Mucosa of rectum (tissue), 2 donors: ENCODE measurements at regions not wholly inside any gene's neighbourhood (a gene's known extent, or its start where the extent isn't known, plus 50 kb on each side); places are given as distances from the start of the nearest gene placed in this dataset.

Experiments used
- H3K27ac ChIP-seq, 2 donors: one replicate each; pipeline ENCODE4 v1.7.0; 2013; ENCODE audit warnings: inconsistent platforms in 2 of 2, low read depth in 2 of 2, low read length in 2 of 2
- H3K27me3 ChIP-seq, 2 donors: one replicate each; pipeline ENCODE4 v1.7.0; 2013; ENCODE audit warnings: low read length in 2 of 2; ENCODE audit not compliant: control insufficient read depth in 2 of 2, insufficient read depth in 2 of 2
- H3K36me3 ChIP-seq, 2 donors: one replicate each; pipeline ENCODE4 v1.7.0; 2013; ENCODE audit warnings: low read length in 2 of 2; ENCODE audit not compliant: control insufficient read depth in 2 of 2, insufficient read depth in 2 of 2
- H3K4me1 ChIP-seq, 2 donors: one replicate each; pipeline ENCODE4 v1.7.0; 2013; ENCODE audit warnings: low read length in 2 of 2, mild to moderate bottlenecking in 1 of 2; ENCODE audit not compliant: control insufficient read depth in 2 of 2, insufficient read depth in 2 of 2
- H3K4me3 ChIP-seq, 2 donors: one replicate each; pipeline ENCODE4 v1.7.0; 2013; ENCODE audit warnings: low read length in 2 of 2
- H3K9ac ChIP-seq, 2 donors: one replicate each; pipeline ENCODE4 v1.7.0; 2013; ENCODE audit warnings: low read length in 2 of 2, low read depth in 1 of 2, mild to moderate bottlenecking in 1 of 2
- H3K9me3 ChIP-seq, 2 donors: one replicate each; pipeline ENCODE4 v1.7.0; 2013; ENCODE audit warnings: low read length in 2 of 2; ENCODE audit not compliant: control insufficient read depth in 2 of 2
- donor health status: healthy.
- donor health status: Normal muscosa, but diverticular disease.

GRCh38 chr4:32192991-32193390 lies 1472.8 kb downstream of the PCDH7 start:
- Histone ChIP-seq H3K36me3 (no peaks in the 10 kb centered on the region), H3K4me3 (no peak overlapping the region), H3K27me3 (no peaks in the 10 kb centered on the region), H3K27ac (no peak overlapping the region), H3K9ac (no peak overlapping the region), H3K4me1 (no peaks in the 10 kb centered on the region), H3K9me3 (no peaks in the 10 kb centered on the region)

- no peaks in the 10 kb centered on the region for H3K27me3 ChIP-seq
- H3K27ac ChIP-seq, result no peak overlapping the region
- H3K36me3 ChIP-seq, result no peaks in the 10 kb centered on the region
These were observed 1477.0 kb downstream of the PCDH7 start for GRCh38 chr4:32196950-32197688.

GRCh38 chr4:32199639-32200038 lies 1479.5 kb downstream of the PCDH7 start:
- no peak overlapping the region for H3K9ac ChIP-seq
- H3K4me1 ChIP-seq, result no peaks in the 10 kb centered on the region
- no peaks in the 10 kb centered on the region for H3K36me3 ChIP-seq
- no peak overlapping the region for H3K27ac ChIP-seq
- no peaks in the 10 kb centered on the region for H3K9me3 ChIP-seq
- no peak overlapping the region for H3K4me3 ChIP-seq
- no peaks in the 10 kb centered on the region for H3K27me3 ChIP-seq

More at GRCh38 chr4:32196950-32197688, 1477.0 kb downstream of the PCDH7 start:
- Histone ChIP-seq H3K9ac (no peak overlapping the region), H3K9me3 (no peaks in the 10 kb centered on the region), H3K4me1 (no peaks in the 10 kb centered on the region), H3K4me3 (no peak overlapping the region)

GRCh38 chr4:32203340-32203739 lies 1483.2 kb downstream of the PCDH7 start:
- H3K9me3 ChIP-seq, result no peaks in the 10 kb centered on the region
- no peak overlapping the region for H3K27ac ChIP-seq
- no peaks in the 10 kb centered on the region for H3K4me1 ChIP-seq
- no peak overlapping the region for H3K9ac ChIP-seq
- no peaks in the 10 kb centered on the region for H3K27me3 ChIP-seq
- no peaks in the 10 kb centered on the region for H3K36me3 ChIP-seq
- no peak overlapping the region for H3K4me3 ChIP-seq

GRCh38 chr4:32206756-32207155 lies 1486.6 kb downstream of the PCDH7 start:
- no peaks in the 10 kb centered on the region for H3K4me1 ChIP-seq
- no peaks in the 10 kb centered on the region for H3K36me3 ChIP-seq
- H3K9ac ChIP-seq, result no peak overlapping the region
- H3K27me3 ChIP-seq, result no peaks in the 10 kb centered on the region
- H3K9me3 ChIP-seq, result no peaks in the 10 kb centered on the region
- H3K4me3 ChIP-seq, result no peak overlapping the region
- no peak overlapping the region for H3K27ac ChIP-seq

- Histone ChIP-seq H3K27me3 (no peaks in the 10 kb centered on the region), H3K36me3 (no peaks in the 10 kb centered on the region), H3K9me3 (no peaks in the 10 kb centered on the region), H3K9ac (no peak overlapping the region), H3K4me1 (no peaks in the 10 kb centered on the region), H3K4me3 (no peak overlapping the region), H3K27ac (no peak overlapping the region)
These were observed 1487.3 kb downstream of the PCDH7 start for GRCh38 chr4:32207456-32207855.

- Histone ChIP-seq H3K4me1 (no peaks in the 10 kb centered on the region), H3K4me3 (no peak overlapping the region), H3K9ac (no peak overlapping the region), H3K36me3 (no peaks in the 10 kb centered on the region), H3K27ac (no peak overlapping the region), H3K27me3 (no peaks in the 10 kb centered on the region), H3K9me3 (no peaks in the 10 kb centered on the region)
These were observed 1495.1 kb downstream of the PCDH7 start for GRCh38 chr4:32215277-32215676.

- H3K4me3 ChIP-seq, result no peak overlapping the region
These were observed 1496.3 kb downstream of the PCDH7 start for GRCh38 chr4:32216502-32216901.

GRCh38 chr4:32219306-32220075 lies 1499.3 kb downstream of the PCDH7 start:
- Histone ChIP-seq H3K9ac (no peak overlapping the region), H3K36me3 (no peaks in the 10 kb centered on the region), H3K27ac (no peak overlapping the region), H3K4me3 (no peak overlapping the region), H3K4me1 (no peaks in the 10 kb centered on the region), H3K9me3 (no peaks in the 10 kb centered on the region), H3K27me3 (no peaks in the 10 kb centered on the region)

More at GRCh38 chr4:32216502-32216901, 1496.3 kb downstream of the PCDH7 start:
- H3K9me3 ChIP-seq, result no peaks in the 10 kb centered on the region
- H3K36me3 ChIP-seq, result no peaks in the 10 kb centered on the region
- no peaks in the 10 kb centered on the region for H3K4me1 ChIP-seq
- H3K9ac ChIP-seq, result no peak overlapping the region
- no peaks in the 10 kb centered on the region for H3K27me3 ChIP-seq
- no peak overlapping the region for H3K27ac ChIP-seq

- no peaks in the 10 kb centered on the region for H3K4me1 ChIP-seq
These were observed 1506.0 kb downstream of the PCDH7 start for GRCh38 chr4:32226204-32226603.

More at GRCh38 chr4:32226204-32226603, 1506.0 kb downstream of the PCDH7 start:
- no peaks in the 10 kb centered on the region for H3K36me3 ChIP-seq
- no peak overlapping the region for H3K9ac ChIP-seq
- H3K9me3 ChIP-seq, result peaks cover 0 to 2% of the 10 kb centered on the region in 2 donors
- H3K27ac ChIP-seq, result no peak overlapping the region
- H3K27me3 ChIP-seq, result no peaks in the 10 kb centered on the region
- H3K4me3 ChIP-seq, result no peak overlapping the region
